IPS-18a (cell line): ENCODE measurements at regions not wholly inside any gene's neighbourhood (a gene's known extent, or its start where the extent isn't known, plus 50 kb on each side); places are given as distances from the start of the nearest gene placed in this dataset.
"Not testable (repeated sequence)": the region's sequence is repeated elsewhere in the genome, so short reads cannot be mapped to it uniquely, and the experiment has no call there.

Experiments
- H3K27ac ChIP-seq: one replicate; pipeline ENCODE4 v1.5.1; 2013; ENCODE audit warnings: low read length
- H3K27me3 ChIP-seq: one replicate; pipeline ENCODE4 v1.6.1; 2013; ENCODE audit warnings: mild to moderate bottlenecking, low read length; ENCODE audit not compliant: control insufficient read depth, insufficient read depth
- H3K36me3 ChIP-seq: one replicate; pipeline ENCODE4 v1.6.1; 2013; ENCODE audit warnings: low read depth, low read length; ENCODE audit not compliant: control insufficient read depth
- H3K4me1 ChIP-seq: one replicate; pipeline ENCODE4 v1.6.1; 2013; ENCODE audit warnings: low read depth, low read length; ENCODE audit not compliant: control insufficient read depth
- H3K4me3 ChIP-seq: one replicate; pipeline ENCODE4 v1.5.1; 2013; ENCODE audit warnings: low read length
- H3K9ac ChIP-seq: one replicate; pipeline ENCODE4 v1.6.1; 2013; ENCODE audit warnings: mild to moderate bottlenecking, low read length, moderate library complexity
- H3K9me3 ChIP-seq: one replicate; pipeline ENCODE4 v1.6.1; 2013; ENCODE audit warnings: low read depth, low read length; ENCODE audit not compliant: control insufficient read depth

GRCh38 chr12:46653311-46653710, 172.5 kb downstream of the SLC38A4 start:
- Histone ChIP-seq H3K9ac (no peak overlapping the region), H3K27ac (no peak overlapping the region), H3K27me3 (no peaks in the 10 kb centered on the region), H3K4me1 (no peaks in the 10 kb centered on the region), H3K4me3 (no peak overlapping the region), H3K36me3 (no peaks in the 10 kb centered on the region), H3K9me3 (no peaks in the 10 kb centered on the region)

- H3K9me3 ChIP-seq: no peaks in the 10 kb centered on the region
- no peaks in the 10 kb centered on the region for H3K4me1 ChIP-seq
- H3K9ac ChIP-seq: no peak overlapping the region
- no peak overlapping the region for H3K27ac ChIP-seq
- H3K36me3 ChIP-seq: no peaks in the 10 kb centered on the region
- H3K27me3 ChIP-seq: no peaks in the 10 kb centered on the region
- H3K4me3 ChIP-seq: no peak overlapping the region
Observed at GRCh38 chr12:46652692-46653091, 173.1 kb downstream of the SLC38A4 start.

GRCh38 chr12:46650688-46651087, 175.1 kb downstream of the SLC38A4 start:
- no peaks in the 10 kb centered on the region for H3K27me3 ChIP-seq
- no peak overlapping the region for H3K9ac ChIP-seq
- no peaks in the 10 kb centered on the region for H3K9me3 ChIP-seq
- H3K4me1 ChIP-seq: no peaks in the 10 kb centered on the region
- H3K4me3 ChIP-seq: no peak overlapping the region
- H3K36me3 ChIP-seq: no peaks in the 10 kb centered on the region
- H3K27ac ChIP-seq: no peak overlapping the region

- Histone ChIP-seq H3K9ac (no peak overlapping the region), H3K4me1 (no peaks in the 10 kb centered on the region), H3K4me3 (no peak overlapping the region)
Observed at GRCh38 chr12:46649433-46649832, 176.4 kb downstream of the SLC38A4 start.

GRCh38 chr12:46647034-46647433, 178.8 kb downstream of the SLC38A4 start:
- no peaks in the 10 kb centered on the region for H3K9me3 ChIP-seq
- H3K36me3 ChIP-seq: no peaks in the 10 kb centered on the region
- no peak overlapping the region for H3K27ac ChIP-seq
- no peak overlapping the region for H3K9ac ChIP-seq
- no peaks in the 10 kb centered on the region for H3K27me3 ChIP-seq
- no peaks in the 10 kb centered on the region for H3K4me1 ChIP-seq
- no peak overlapping the region for H3K4me3 ChIP-seq

More at GRCh38 chr12:46649433-46649832, 176.4 kb downstream of the SLC38A4 start:
- Histone ChIP-seq H3K27me3 (no peaks in the 10 kb centered on the region), H3K9me3 (no peaks in the 10 kb centered on the region), H3K27ac (no peak overlapping the region), H3K36me3 (no peaks in the 10 kb centered on the region)

GRCh38 chr12:46641649-46642048, 184.1 kb downstream of the SLC38A4 start:
- H3K27me3 ChIP-seq, H3K9ac ChIP-seq, H3K36me3 ChIP-seq, H3K27ac ChIP-seq, H3K4me1 ChIP-seq, H3K4me3 ChIP-seq: not testable (repeated sequence)
- H3K9me3 ChIP-seq: peaks cover 10% of the 10 kb centered on the region

GRCh38 chr12:46635818-46636217, 190.0 kb downstream of the SLC38A4 start:
- no peaks in the 10 kb centered on the region for H3K4me1 ChIP-seq
- H3K36me3 ChIP-seq: no peaks in the 10 kb centered on the region
- no peak overlapping the region for H3K27ac ChIP-seq
- no peak overlapping the region for H3K9ac ChIP-seq
- H3K27me3 ChIP-seq: no peaks in the 10 kb centered on the region
- H3K9me3 ChIP-seq: peaks cover 13% of the 10 kb centered on the region
- no peak overlapping the region for H3K4me3 ChIP-seq

GRCh38 chr12:46629331-46630229, 196.2 kb downstream of the SLC38A4 start:
- no peaks in the 10 kb centered on the region for H3K27me3 ChIP-seq
- no peak overlapping the region for H3K27ac ChIP-seq
- no peak overlapping the region for H3K9ac ChIP-seq
- H3K4me1 ChIP-seq: no peaks in the 10 kb centered on the region
- no peaks in the 10 kb centered on the region for H3K36me3 ChIP-seq
- no peaks in the 10 kb centered on the region for H3K9me3 ChIP-seq
- no peak overlapping the region for H3K4me3 ChIP-seq

- Histone ChIP-seq H3K4me3 (no peak overlapping the region), H3K36me3 (no peaks in the 10 kb centered on the region), H3K27ac (no peak overlapping the region)
Observed at GRCh38 chr12:46628176-46628575, 197.6 kb downstream of the SLC38A4 start.

GRCh38 chr12:46627686-46628085, 198.1 kb downstream of the SLC38A4 start:
- H3K4me1 ChIP-seq: no peaks in the 10 kb centered on the region
- no peak overlapping the region for H3K27ac ChIP-seq
- no peaks in the 10 kb centered on the region for H3K9me3 ChIP-seq
- no peaks in the 10 kb centered on the region for H3K27me3 ChIP-seq
- H3K9ac ChIP-seq: no peak overlapping the region
- H3K36me3 ChIP-seq: no peaks in the 10 kb centered on the region
- no peak overlapping the region for H3K4me3 ChIP-seq

More at GRCh38 chr12:46628176-46628575, 197.6 kb downstream of the SLC38A4 start:
- H3K9ac ChIP-seq: no peak overlapping the region
- no peaks in the 10 kb centered on the region for H3K27me3 ChIP-seq
- no peaks in the 10 kb centered on the region for H3K9me3 ChIP-seq
- H3K4me1 ChIP-seq: no peaks in the 10 kb centered on the region

GRCh38 chr12:46619474-46619873, 206.3 kb downstream of the SLC38A4 start:
- not testable (repeated sequence) for H3K4me3 ChIP-seq, H3K9ac ChIP-seq, H3K9me3 ChIP-seq, H3K4me1 ChIP-seq, H3K36me3 ChIP-seq, H3K27me3 ChIP-seq, H3K27ac ChIP-seq

- H3K4me3 ChIP-seq, H3K4me1 ChIP-seq, H3K9me3 ChIP-seq, H3K27ac ChIP-seq, H3K9ac ChIP-seq, H3K27me3 ChIP-seq, H3K36me3 ChIP-seq: not testable (repeated sequence)
Observed at GRCh38 chr12:46617737-46618136, 208.1 kb downstream of the SLC38A4 start.
